CD4-positive, alpha-beta memory T cell (primary cell): ENCODE measurements at regions not wholly inside any gene's neighbourhood (a gene's known extent, or its start where the extent isn't known, plus 50 kb on each side); places are given as distances from the start of the nearest gene placed in this dataset.

Experiments used
- CTCF ChIA-PET: fragments of 350-600 bp; sonication (Branson Sonifier 250); formaldehyde crosslinking; loops from one replicate; lab custom pipeline; 2021; ENCODE audit warnings: inconsistent platforms; ENCODE audit not compliant: partially characterized antibody; lab: Charles Lee
- POLR2A ChIA-PET: fragments of 350-600 bp; sonication (Branson Sonifier 250); formaldehyde crosslinking; loops from one replicate; lab custom pipeline; 2021; ENCODE audit not compliant: partially characterized antibody; lab: Charles Lee
- DNase-seq, 5 donors: peaks; one replicate each; pipeline versions ENCODE4 v3.0.0 to v3.0.0-alpha.2; 2020 to 2022; ENCODE audit warnings: mixed read lengths in 1 of 5
- H3K27ac ChIP-seq: one replicate; pipeline ENCODE4 v1.7.0; 2013; ENCODE audit warnings: low read depth, low read length
- H3K27me3 ChIP-seq: 2 replicates; pipeline ENCODE4 v1.7.0; 2013; ENCODE audit warnings: mild to moderate bottlenecking, low read length, moderate library complexity; ENCODE audit not compliant: insufficient read depth
- H3K36me3 ChIP-seq: 2 replicates; pipeline ENCODE4 v1.7.0; 2013; ENCODE audit warnings: mild to moderate bottlenecking, low read length, moderate library complexity; ENCODE audit not compliant: insufficient read depth
- H3K4me1 ChIP-seq: 2 replicates; pipeline ENCODE4 v1.7.0; 2013; ENCODE audit warnings: mild to moderate bottlenecking, low read length, moderate library complexity; ENCODE audit not compliant: insufficient read depth
- H3K4me3 ChIP-seq, 2 donors: one replicate each; pipeline ENCODE4 v1.7.0; 2013; ENCODE audit warnings: low read length in 2 of 2, mild to moderate bottlenecking in 1 of 2
- H3K9me3 ChIP-seq, 2 donors: one replicate each; pipeline ENCODE4 v1.7.0; 2013; ENCODE audit warnings: low read length in 2 of 2, control low read depth in 1 of 2; ENCODE audit not compliant: control insufficient read depth in 1 of 2
- H3K27ac Mint-ChIP-seq, 7 donors: one replicate each; pipeline ENCODE4 v1.8.0; 2020 to 2021; ENCODE audit warnings: mixed read lengths in 7 of 7, mild to moderate bottlenecking in 6 of 7, inconsistent platforms in 3 of 7, moderate library complexity in 3 of 7
- H3K27me3 Mint-ChIP-seq, 2 donors: one replicate each; pipeline ENCODE4 v1.8.0; 2020 to 2021; ENCODE audit warnings: mixed read lengths in 2 of 2
- H3K36me3 Mint-ChIP-seq, 2 donors: one replicate each; pipeline ENCODE4 v1.8.0; 2020 to 2021; ENCODE audit warnings: mixed read lengths in 2 of 2, inconsistent platforms in 1 of 2, mild to moderate bottlenecking in 1 of 2
- H3K4me1 Mint-ChIP-seq, 4 donors: one replicate each; pipeline ENCODE4 v1.8.0; 2020 to 2021; ENCODE audit warnings: mixed read lengths in 4 of 4, mild to moderate bottlenecking in 1 of 4
- H3K4me3 Mint-ChIP-seq, 8 donors: one replicate each; pipeline ENCODE4 v1.8.0; 2020 to 2021; ENCODE audit warnings: mixed read lengths in 8 of 8, mild to moderate bottlenecking in 7 of 8, moderate library complexity in 6 of 8, inconsistent platforms in 3 of 8
- H3K9me3 Mint-ChIP-seq, 8 donors: one replicate each; pipeline ENCODE4 v1.8.0; 2020 to 2021; ENCODE audit warnings: mixed read lengths in 8 of 8, mild to moderate bottlenecking in 5 of 8, inconsistent platforms in 3 of 8, moderate library complexity in 1 of 8
- intact Hi-C: fragments of 100-400 bp; cut with micrococcal nuclease; formaldehyde crosslinking; loops from one replicate; pipeline ENCODE4 v1.15.1; 2023

DNA sequence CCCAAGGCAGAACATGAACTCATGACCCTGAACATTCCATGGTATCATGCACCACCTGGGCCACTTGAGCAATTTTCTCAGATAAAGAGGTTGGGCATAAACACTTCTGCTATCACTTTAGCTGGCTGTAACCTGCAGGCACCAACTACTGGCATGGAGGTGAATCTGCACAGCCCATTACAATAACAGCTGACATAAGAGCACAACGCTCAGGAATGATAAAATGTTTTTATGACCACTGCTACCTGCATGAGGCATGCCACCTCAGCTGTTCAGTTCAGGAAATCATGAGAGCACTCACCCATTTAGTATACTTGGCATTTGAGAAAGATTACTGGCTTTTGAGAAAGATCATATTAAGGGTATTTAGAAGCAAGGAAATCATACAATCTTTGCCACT, 85.7 kb upstream of the SPIN4 start:
- H3K4me3 Mint-ChIP-seq, result no peak overlapping the region
- H3K27me3 ChIP-seq, result no peaks in the 10 kb centered on the region
- H3K27ac Mint-ChIP-seq, result no peak overlapping the region
- no peak overlapping the region for H3K27ac ChIP-seq
- no peak overlapping the region for H3K4me3 ChIP-seq
- H3K9me3 ChIP-seq, result no peaks in the 10 kb centered on the region
- no peaks in the 10 kb centered on the region for H3K4me1 ChIP-seq
- peaks cover 0 to 36% (median 15%) of the 10 kb centered on the region in 8 donors for H3K9me3 Mint-ChIP-seq
- no peak for DNase-seq
- intact Hi-C loops, result no loop called here
- H3K27me3 Mint-ChIP-seq, result no peaks in the 10 kb centered on the region
- no peaks in the 10 kb centered on the region for H3K36me3 ChIP-seq
- peaks cover 13 to 20% of the 10 kb centered on the region in 2 donors for H3K36me3 Mint-ChIP-seq
- no peaks in the 10 kb centered on the region for H3K4me1 Mint-ChIP-seq
- ChIA-PET POLR2A (no interaction called here), CTCF (no interaction called here)

DNA sequence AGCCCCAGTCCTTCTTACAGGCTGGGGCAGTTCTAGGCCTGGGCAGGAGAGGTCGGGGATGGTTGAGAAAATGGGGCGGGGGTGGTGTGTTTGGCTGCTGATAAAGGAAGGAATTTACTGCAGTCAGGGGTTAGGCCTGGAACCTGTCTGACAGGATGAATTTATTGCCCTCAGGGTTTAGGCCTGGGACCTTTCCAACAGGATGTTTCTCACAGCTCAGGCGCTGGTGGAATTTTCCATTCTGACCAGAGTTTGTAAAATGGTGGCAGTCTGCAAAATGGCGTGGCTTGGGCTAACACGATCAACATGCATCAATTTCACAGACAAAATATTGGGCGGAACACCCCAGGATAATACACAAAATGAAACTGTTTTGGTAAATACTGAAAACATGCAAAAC, 83.5 kb upstream of the SPIN4 start:
- Mint-ChIP-seq H3K9me3 (peaks cover 0 to 23% (median 9%) of the 10 kb centered on the region in 8 donors), H3K4me3 (no peak overlapping the region), H3K27me3 (no peaks in the 10 kb centered on the region), H3K36me3 (peaks cover 4 to 20% of the 10 kb centered on the region in 2 donors), H3K4me1 (no peaks in the 10 kb centered on the region), H3K27ac (no peak overlapping the region)
- intact Hi-C loops, result no loop called here
- no peaks in the 10 kb centered on the region for H3K9me3 ChIP-seq
- no peaks in the 10 kb centered on the region for H3K4me1 ChIP-seq
- no peak overlapping the region for H3K4me3 ChIP-seq
- H3K36me3 ChIP-seq, result no peaks in the 10 kb centered on the region
- ChIA-PET CTCF (no interaction called here), POLR2A (no interaction called here)
- H3K27me3 ChIP-seq, result no peaks in the 10 kb centered on the region
- DNase-seq, result no peak
- H3K27ac ChIP-seq, result no peak overlapping the region

DNA sequence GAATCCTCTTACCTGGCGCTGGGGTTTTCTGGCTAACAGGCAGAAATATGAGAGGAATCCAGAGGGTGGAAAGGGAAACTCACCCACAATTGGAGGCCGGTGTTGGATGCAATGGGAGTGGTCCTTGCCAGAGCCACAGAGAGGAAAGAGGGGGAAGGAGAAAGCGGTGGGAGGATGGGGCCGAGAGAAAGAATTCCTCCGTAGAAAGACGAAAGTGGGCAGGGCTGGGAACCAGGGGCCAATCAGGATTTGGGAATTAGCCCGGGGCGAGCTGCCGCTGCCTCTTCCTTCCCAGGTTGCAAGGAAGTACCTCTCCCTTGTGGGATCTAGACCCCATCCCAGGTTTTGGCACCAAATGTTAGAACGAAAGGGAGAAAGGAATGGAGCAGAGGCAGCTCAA, 83.1 kb upstream of the SPIN4 start:
- POLR2A ChIA-PET, result no interaction called here

DNA sequence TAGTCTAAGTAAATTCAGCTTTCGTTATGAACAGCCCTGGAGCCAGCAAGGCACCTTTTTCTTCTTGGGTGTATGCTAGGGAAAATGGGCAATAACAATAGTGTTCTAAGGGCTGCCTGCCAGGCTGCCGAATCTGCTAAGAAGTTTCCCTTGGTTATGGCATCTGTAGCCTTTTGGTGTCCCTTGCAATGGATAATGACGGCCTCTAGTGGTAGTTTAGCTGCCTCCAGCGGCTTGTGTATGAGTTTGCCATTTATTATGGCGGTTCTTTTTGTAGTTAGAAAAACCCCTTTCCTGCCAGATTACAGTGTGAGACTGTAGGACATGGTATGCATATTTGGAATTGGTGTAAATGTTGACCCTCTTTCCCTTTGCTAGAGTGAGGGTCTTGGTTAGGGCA, 78.9 kb upstream of the SPIN4 start:
- H3K4me1 Mint-ChIP-seq, result no peaks in the 10 kb centered on the region
- no peak overlapping the region for H3K27ac Mint-ChIP-seq
- Histone ChIP-seq H3K27ac (no peak overlapping the region), H3K36me3 (peaks cover 5% of the 10 kb centered on the region), H3K27me3 (no peaks in the 10 kb centered on the region), H3K4me3 (no peak overlapping the region), H3K9me3 (no peaks in the 10 kb centered on the region), H3K4me1 (no peaks in the 10 kb centered on the region)
- H3K27me3 Mint-ChIP-seq, result no peaks in the 10 kb centered on the region
- intact Hi-C loops, result no loop called here
- ChIA-PET POLR2A (no interaction called here), CTCF (no interaction called here)
- peaks cover 0 to 18% (median 4%) of the 10 kb centered on the region in 8 donors for H3K9me3 Mint-ChIP-seq
- H3K36me3 Mint-ChIP-seq, result peaks cover 8 to 22% of the 10 kb centered on the region in 2 donors
- no peak overlapping the region for H3K4me3 Mint-ChIP-seq
- DNase-seq, result no peak

More for the DNA sequence above, 83.1 kb upstream of the SPIN4 start:
- Mint-ChIP-seq H3K4me3 (no peak overlapping the region), H3K4me1 (no peaks in the 10 kb centered on the region), H3K27ac (no peak overlapping the region), H3K27me3 (no peaks in the 10 kb centered on the region), H3K36me3 (peaks cover 4 to 20% of the 10 kb centered on the region in 2 donors), H3K9me3 (peaks cover 0 to 19% (median 9%) of the 10 kb centered on the region in 8 donors)
- no peaks in the 10 kb centered on the region for H3K36me3 ChIP-seq
- intact Hi-C loops, result no loop called here
- CTCF ChIA-PET, result no interaction called here
- H3K4me3 ChIP-seq, result no peak overlapping the region
- DNase-seq, result no peak
- H3K9me3 ChIP-seq, result no peaks in the 10 kb centered on the region
- H3K27me3 ChIP-seq, result no peaks in the 10 kb centered on the region
- H3K27ac ChIP-seq, result no peak overlapping the region
- H3K4me1 ChIP-seq, result no peaks in the 10 kb centered on the region

DNA sequence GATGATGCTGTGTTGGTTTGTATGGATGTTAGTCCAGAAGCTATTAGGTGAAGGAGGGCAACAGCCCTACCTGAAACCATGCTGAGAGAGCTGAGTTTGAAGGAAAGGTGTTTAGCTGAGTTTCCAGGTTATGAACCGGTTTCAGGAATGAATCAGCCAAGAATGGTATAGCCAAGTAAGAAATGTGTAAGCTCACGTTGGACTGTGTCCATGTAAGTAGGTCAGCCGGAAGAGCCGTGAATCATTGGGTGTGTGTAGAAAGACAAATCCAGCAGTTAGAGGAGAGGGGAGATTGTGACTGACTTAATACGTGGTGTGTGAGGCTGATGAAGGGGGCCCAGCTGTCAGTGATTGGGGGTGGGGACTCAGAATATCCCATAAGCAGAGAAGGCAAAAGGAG, 77.2 kb upstream of the SPIN4 start:
- no peaks in the 10 kb centered on the region for H3K4me1 ChIP-seq

DNA sequence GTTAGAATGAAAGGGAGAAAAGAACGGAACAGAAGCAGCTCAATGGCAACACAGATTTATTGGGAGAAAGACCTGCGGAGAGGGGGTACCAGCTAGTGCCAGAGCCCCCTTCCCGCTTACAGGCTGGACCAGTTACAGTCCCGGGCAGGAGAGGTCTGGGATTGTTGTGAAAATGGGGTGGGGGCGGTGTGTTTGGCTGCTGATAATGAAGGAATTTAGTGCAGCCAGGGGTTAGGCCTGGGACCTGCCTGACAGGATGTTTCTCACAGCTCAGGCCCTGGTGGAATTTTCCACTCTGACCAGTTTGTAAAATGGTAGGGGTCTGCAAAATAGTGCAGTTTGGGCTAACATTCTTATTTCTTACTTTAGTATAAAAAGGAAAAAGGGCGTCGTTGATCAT, 75.4 kb upstream of the SPIN4 start:
- ChIA-PET CTCF (no interaction called here), POLR2A (no interaction called here)
- Mint-ChIP-seq H3K27ac (no peak overlapping the region), H3K4me3 (no peak overlapping the region), H3K36me3 (peaks cover 10 to 17% of the 10 kb centered on the region in 2 donors), H3K9me3 (peaks cover 2 to 21% (median 7%) of the 10 kb centered on the region in 8 donors), H3K4me1 (no peaks in the 10 kb centered on the region), H3K27me3 (no peaks in the 10 kb centered on the region)
- Histone ChIP-seq H3K27me3 (no peaks in the 10 kb centered on the region), H3K27ac (no peak overlapping the region), H3K9me3 (no peaks in the 10 kb centered on the region), H3K36me3 (peaks cover 5% of the 10 kb centered on the region), H3K4me3 (no peak overlapping the region), H3K4me1 (no peaks in the 10 kb centered on the region)
- no peak for DNase-seq
- intact Hi-C loops, result no loop called here

More for the DNA sequence above, 77.2 kb upstream of the SPIN4 start:
- H3K36me3 Mint-ChIP-seq, result peaks cover 15 to 18% of the 10 kb centered on the region in 2 donors
- intact Hi-C loops, result no loop called here
- Histone ChIP-seq H3K27me3 (no peaks in the 10 kb centered on the region), H3K27ac (no peak overlapping the region), H3K36me3 (peaks cover 5% of the 10 kb centered on the region), H3K9me3 (no peaks in the 10 kb centered on the region), H3K4me3 (no peak overlapping the region)
- no peak overlapping the region for H3K4me3 Mint-ChIP-seq
- no peaks in the 10 kb centered on the region for H3K4me1 Mint-ChIP-seq
- no peak overlapping the region for H3K27ac Mint-ChIP-seq
- H3K27me3 Mint-ChIP-seq, result no peaks in the 10 kb centered on the region
- POLR2A ChIA-PET, result no interaction called here
- H3K9me3 Mint-ChIP-seq, result peaks cover 0 to 21% (median 4%) of the 10 kb centered on the region in 8 donors
- CTCF ChIA-PET, result no interaction called here
- no peak for DNase-seq

DNA sequence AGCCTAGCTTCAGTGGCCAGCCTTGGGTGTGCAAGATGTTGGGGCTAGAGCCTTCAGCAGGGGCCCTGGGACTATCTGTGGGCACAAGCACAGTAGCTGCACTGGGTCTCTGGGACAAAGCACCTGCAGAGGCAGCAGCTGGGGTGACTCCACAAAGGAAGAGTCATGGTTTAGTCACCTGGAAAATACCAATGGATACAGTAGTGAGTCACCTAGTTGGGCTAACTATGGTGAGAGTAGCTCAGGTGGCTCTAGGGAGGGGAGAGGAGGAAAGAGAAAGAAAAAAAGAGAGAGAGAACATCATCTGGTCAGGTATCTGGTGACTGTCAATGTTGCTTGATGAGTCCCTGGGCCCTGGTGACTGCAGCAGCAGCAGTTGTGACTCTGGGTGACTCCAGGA, 72.9 kb upstream of the SPIN4 start:
- intact Hi-C loops, result no loop called here
- Histone ChIP-seq H3K27me3 (no peaks in the 10 kb centered on the region), H3K4me1 (no peaks in the 10 kb centered on the region), H3K27ac (no peak overlapping the region), H3K9me3 (no peaks in the 10 kb centered on the region), H3K4me3 (no peak overlapping the region), H3K36me3 (peaks cover 5% of the 10 kb centered on the region)
- DNase-seq, result no peak
- Mint-ChIP-seq H3K9me3 (peaks cover 2 to 23% (median 10%) of the 10 kb centered on the region in 8 donors), H3K4me1 (no peaks in the 10 kb centered on the region), H3K4me3 (no peak overlapping the region), H3K27me3 (no peaks in the 10 kb centered on the region), H3K36me3 (peaks cover 10 to 17% of the 10 kb centered on the region in 2 donors), H3K27ac (peak overlapping the region in 1 of 7 donors; percentile 65)
- ChIA-PET CTCF (no interaction called here), POLR2A (no interaction called here)

DNA sequence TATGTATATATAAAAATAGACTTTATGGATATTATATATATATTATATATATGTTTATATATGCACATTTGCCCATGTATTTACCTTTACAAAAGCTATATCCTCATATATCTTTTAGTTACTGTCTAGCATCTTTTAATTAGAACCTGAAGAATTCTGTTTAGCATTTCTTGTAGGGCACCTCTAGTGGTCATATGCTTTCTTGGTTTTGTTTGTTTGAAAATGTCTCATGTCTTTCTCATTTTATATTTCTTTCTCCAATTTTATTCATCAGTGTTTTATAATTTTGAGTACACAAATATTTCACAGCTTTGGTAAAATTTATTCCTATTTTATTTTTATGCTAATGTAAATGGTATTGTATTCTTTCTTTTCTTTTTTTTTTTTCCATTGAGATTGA, 70.3 kb upstream of the SPIN4 start:
- Histone ChIP-seq H3K27me3 (no peaks in the 10 kb centered on the region), H3K9me3 (no peaks in the 10 kb centered on the region), H3K4me3 (no peak overlapping the region), H3K36me3 (no peaks in the 10 kb centered on the region), H3K4me1 (no peaks in the 10 kb centered on the region), H3K27ac (no peak overlapping the region)
- Mint-ChIP-seq H3K27me3 (no peaks in the 10 kb centered on the region), H3K4me1 (no peaks in the 10 kb centered on the region), H3K4me3 (no peak overlapping the region), H3K27ac (no peak overlapping the region), H3K36me3 (peaks cover 10 to 17% of the 10 kb centered on the region in 2 donors), H3K9me3 (peaks cover 2 to 38% (median 19%) of the 10 kb centered on the region in 8 donors)
- ChIA-PET CTCF (no interaction called here), POLR2A (no interaction called here)
- DNase-seq, result no peak
- intact Hi-C loops, result no loop called here
